HG03521 (cell line): ENCODE measurements at regions not wholly inside any gene's neighbourhood (a gene's known extent, or its start where the extent isn't known, plus 50 kb on each side); places are given as distances from the start of the nearest gene placed in this dataset.

Experiments used
- ATAC-seq: cut with Tn5 transposase; IDR thresholded peaks from one replicate; pipeline ENCODE4 v1.9.1; 2021; ENCODE audit warnings: mild to moderate bottlenecking, moderate library complexity; ENCODE audit not compliant: unreplicated experiment

- ATAC-seq: no peak
Observed at GRCh38 chr13:70415136-70415535, 306.9 kb upstream of the KLHL1 start.

GRCh38 chr13:70408865-70409264, 300.6 kb upstream of the KLHL1 start:
- no peak for ATAC-seq

- ATAC-seq: no peak
Observed at GRCh38 chr13:70407486-70407885, 299.2 kb upstream of the KLHL1 start.

DNA sequence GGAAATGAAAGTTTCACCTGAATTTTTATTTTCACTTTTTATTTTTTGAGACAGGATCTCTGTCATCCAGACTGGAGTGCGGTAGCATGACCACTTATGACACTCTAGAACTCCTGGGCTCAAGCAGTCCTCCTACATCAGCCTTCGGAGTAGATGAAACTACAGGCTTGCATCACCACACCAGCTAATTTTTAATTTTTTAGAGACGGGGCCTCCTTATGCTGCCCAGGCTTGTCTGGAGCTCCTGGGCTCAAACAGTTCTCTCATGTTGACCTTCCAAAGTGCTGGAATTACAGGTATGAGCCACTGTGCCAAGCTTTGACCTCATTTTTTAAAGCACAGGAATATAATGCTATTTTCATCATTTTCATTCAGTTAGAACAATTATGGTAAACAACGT, 297.0 kb upstream of the KLHL1 start:
- no peak for ATAC-seq

DNA sequence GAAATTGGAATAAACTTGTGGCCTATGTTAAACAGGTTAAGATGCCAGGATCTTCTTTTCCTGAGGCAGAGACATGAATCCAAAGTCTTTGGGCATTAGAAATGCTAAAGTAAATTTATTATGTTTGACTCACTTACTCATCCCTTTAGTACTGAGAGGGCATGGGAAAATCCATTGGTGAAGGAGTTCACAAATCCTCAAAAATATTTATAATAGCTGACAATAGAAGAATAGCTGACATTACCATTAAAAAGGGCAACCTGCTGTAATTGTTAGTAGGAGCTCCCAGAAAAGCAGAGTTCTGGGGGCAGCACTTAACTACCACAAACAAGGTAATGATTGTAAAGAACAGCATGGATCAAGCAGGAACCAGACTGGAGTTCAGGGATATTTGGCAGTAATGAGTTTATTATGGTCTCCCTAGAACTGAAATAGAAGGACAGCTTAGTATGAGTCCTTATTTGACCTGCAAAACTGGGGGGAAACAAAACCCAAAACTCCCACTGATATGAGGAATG, 285.8 kb upstream of the KLHL1 start:
- no peak for ATAC-seq

DNA sequence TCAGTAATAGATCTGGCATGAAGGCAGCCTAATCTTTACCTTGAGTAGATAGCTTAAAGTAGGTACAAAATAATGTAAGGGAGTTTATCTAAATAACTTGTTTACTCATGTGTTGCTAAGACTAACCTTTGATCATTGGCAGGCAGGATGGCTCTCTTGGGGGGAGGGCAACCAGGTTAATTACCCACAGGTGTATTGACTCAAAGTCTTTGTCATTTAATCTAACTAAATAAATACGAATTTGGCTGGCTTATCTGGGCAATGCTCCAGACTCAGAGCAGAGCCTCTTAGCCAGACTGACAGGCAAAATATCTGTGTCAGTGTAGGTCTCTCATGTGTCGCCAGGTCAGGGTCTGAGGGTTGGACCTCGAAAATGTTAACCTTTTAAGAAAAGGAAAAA, 283.4 kb upstream of the KLHL1 start:
- no peak for ATAC-seq

GRCh38 chr13:70390968-70391367, 282.7 kb upstream of the KLHL1 start:
- ATAC-seq: no peak

GRCh38 chr13:70390064-70390463, 281.8 kb upstream of the KLHL1 start:
- ATAC-seq: no peak

DNA sequence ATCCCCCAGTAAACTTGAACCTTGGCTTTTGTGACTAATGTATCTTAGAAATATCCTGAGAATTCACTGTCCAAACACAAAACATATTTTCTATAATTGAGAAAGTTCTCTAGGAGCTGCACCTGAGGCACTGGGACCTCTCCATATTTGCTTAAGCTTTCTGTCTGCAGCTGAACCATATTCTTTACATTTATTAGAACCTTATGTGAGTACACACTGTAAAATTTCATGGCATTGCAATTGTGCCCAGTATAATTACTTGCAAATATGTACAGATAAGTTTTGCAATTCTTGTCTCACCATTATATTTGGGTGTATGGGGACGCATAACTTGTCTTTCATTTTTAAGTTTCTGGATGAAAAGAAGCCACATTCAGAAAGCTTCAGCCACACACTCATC, 280.7 kb upstream of the KLHL1 start:
- no peak for ATAC-seq

- ATAC-seq: no peak
Observed at GRCh38 chr13:70386919-70387318, 278.7 kb upstream of the KLHL1 start.

DNA sequence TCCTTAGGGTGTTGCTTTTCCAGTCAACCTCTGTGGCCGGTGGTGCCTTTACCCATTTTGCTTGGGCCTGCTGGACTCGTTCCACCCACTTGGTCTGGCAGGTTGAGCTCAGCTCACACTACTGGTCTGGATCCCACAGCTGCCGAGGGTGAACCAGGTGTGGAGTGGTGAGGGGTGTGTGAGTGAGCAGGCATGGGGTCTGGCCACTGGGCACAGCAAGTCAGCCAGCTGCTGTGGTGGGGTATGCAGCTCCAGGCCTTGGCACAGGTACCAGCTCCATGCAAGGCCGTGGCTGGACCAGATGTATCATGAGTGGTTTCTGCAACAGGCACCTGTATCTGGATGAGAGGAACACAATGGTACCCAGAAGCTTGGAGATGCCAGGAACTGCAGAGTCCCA, 277.6 kb upstream of the KLHL1 start:
- no peak for ATAC-seq

GRCh38 chr13:70384156-70384555, 275.9 kb upstream of the KLHL1 start:
- ATAC-seq: no peak

DNA sequence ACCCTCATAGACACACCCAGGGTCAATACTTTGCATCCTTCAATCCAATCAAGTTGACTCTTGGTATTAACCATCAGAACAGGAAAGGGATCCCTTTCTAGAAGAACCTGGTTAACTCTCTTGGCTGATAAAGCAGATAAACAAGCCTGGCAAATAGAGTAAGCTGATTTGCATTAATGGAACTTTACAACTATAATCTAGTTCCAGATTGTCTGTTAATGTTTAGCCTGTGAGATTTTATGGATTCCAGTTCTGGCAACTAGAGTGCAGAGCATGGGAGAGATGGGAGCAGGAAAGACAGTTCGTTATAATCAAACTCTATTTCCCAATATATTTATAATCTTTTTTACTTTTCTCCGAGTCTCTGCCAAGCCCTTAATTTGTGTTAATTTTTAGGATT, 272.6 kb upstream of the KLHL1 start:
- ATAC-seq: no peak

DNA sequence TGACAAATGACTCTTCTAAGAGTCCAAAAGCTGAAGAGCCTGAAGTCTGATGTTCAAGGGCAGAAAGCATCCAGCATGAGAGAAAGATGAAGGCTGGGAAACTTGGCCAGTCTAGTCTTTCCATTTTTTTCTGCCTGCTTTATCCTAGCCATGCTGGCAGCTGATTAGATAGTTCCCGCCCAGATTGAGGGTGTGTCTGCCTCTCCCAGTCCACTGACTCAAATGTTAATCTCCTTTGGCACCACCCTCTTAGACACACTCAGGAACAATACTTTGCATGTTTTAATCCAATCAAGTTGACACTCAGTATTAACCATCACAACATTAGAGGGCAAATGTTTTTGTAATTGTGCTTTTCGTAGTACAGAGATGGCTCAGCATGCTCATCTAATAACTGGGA, 267.5 kb upstream of the KLHL1 start:
- no peak for ATAC-seq

DNA sequence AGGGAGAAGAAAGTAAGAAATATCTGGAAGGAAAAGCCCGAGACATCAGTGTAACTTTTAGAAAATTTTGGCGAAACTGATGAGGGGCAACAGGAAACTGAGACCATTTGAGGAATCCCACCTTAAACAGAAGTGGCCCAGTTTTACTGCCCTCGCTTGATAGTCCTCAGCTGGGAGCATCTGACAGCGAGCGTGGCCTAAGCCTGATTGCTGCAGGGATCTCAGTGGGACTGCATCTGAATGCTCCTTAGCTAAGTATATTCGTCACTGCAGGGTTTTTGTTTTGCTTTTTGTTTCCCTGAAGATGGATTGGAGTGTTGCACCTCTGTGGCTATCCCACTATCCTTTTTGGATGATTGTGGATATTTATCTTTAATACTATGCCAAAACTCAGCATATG, 262.7 kb upstream of the KLHL1 start:
- ATAC-seq: no peak

DNA sequence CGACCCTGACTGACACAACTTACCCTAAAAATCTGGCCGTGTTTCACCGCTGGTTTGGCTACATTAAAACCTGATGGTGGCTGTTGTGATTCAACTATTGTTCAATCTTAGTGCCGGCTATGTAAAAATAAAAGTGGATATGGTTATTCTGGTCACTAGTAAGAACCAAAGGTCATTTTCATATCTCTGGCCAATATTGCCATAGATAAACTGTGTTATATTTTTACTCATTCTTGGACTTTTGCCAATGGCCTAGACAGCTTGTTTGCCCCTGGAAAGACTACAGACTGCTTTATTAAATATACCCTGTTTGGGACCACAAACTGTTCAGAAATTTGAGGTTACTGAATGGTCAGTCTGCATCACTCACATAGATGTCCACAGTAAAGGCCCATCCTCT, 258.5 kb upstream of the KLHL1 start:
- ATAC-seq: no peak

GRCh38 chr13:70363991-70364390, 255.7 kb upstream of the KLHL1 start:
- ATAC-seq: no peak

GRCh38 chr13:70362820-70363570, 254.7 kb upstream of the KLHL1 start:
- no peak for ATAC-seq

DNA sequence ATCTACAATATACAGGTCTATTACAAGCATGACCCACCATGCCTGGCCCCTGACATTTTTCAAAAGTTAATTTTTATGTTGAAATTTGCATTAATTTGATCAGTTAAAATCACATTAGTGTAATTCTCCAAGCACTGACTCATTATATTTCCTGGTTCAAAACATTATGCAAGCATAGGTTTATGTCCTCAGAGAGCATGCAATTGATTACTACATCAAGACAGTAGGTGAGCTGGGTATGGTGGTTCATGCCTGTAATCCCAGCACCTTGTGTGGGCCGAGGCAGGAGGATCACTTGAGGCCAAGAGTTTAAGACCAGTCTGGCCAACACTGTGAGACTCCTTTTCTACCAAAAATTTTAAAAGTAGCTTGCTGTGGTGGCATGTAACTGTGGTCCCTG, 248.8 kb upstream of the KLHL1 start:
- ATAC-seq: no peak

GRCh38 chr13:70353096-70353495, 244.8 kb upstream of the KLHL1 start:
- no peak for ATAC-seq

DNA sequence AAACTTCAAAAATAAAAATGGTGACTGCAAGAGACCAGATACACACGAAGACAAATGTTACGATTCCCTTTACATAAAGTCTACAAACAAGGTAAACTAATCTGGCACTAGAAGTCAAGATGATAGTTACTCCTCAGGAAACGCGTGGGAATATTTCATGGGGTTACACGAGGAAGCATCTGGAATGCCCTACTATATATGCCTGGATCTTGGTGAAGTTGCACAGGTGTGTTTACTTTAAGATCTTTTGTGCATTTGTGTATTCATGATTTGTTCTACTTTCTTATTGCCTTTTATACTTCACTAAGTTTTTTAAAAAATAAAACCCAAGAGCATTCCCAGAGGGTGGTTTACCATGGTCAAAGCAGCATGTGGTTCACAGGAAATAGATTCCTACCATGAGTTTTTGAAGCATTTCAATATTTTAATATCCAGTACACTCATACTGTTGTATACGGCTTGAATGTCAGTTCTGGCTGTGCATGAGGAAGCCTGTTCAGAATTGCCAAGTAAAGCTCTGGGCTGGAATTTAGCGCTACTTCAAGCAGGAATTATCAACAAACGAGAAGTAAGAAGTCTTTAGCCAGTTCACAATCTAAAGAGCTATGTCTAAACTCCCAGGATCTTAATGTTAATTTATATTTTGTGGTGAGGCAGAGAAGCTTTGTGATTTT, 239.8 kb upstream of the KLHL1 start:
- ATAC-seq: no peak

DNA sequence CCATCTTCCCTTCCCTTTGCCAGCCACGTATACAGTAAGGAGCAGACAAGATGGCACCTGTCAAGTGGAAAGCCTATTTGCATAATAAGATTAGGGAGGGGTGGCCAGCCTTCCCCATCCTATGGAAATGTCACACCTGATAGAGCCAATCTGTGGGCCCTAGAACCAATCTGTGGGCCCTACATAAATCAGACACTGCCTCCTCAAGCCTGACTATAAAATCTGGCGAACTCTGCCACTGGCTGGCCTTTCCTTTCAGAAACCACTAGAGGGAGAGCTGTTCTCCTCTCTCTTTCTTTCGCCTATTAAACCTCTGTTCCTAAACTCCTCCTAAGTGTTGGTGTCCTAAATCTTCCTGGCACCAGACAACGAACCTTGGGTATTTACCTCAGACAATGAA, 231.5 kb upstream of the KLHL1 start:
- no peak for ATAC-seq

DNA sequence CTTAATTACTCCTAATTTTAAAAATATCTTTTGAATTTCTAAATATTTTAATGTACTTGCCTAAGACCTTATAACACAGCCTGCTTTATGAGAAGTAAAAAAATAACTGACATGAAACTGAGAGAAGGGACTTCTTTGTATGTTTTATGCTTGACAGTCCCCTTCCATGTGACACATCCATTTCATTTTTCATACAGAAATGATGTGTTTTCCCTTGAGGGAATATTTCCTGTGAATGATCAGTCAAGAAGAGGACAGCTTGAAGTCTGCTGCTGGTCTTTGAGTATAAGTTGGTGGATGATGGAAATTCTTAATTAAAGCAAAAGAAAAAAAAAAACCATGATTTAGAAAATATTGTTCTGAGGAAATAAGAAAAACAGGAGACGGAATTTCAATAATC, 230.4 kb upstream of the KLHL1 start:
- ATAC-seq: no peak
